ENCODE measurements at regions not wholly inside any gene's neighbourhood (a gene's known extent, or its start where the extent isn't known, plus 50 kb on each side); places are given as distances from the start of the nearest gene placed in this dataset.
"Not testable (repeated sequence)": the region's sequence is repeated elsewhere in the genome, so short reads cannot be mapped to it uniquely, and the experiment has no call there.

GRCh38 chrX:9405635-9406034 lies 59.2 kb upstream of the TBL1X start:
- not testable (repeated sequence) for TF ChIP-seq CTCF (IDR thresholded peaks at IDR 0.05); EZH2 (IDR thresholded peaks at IDR 0.05; ENCODE audit: borderline replicate concordance, insufficient read depth, low read depth, low read length, poor library complexity, severe bottlenecking)

Measured in B cell (primary cell).